ENCODE measurements at regions not wholly inside any gene's neighbourhood (a gene's known extent, or its start where the extent isn't known, plus 50 kb on each side); places are given as distances from the start of the nearest gene placed in this dataset.
A peak's percentile ranks its signal among the peaks of the same experiment; 100 is the strongest.

GRCh38 chr20:56094228-56094627 lies 88.9 kb upstream of the CBLN4 start:
- H3K27me3 ChIP-seq: no peaks in the 10 kb centered on the region
- H3K4me3 ChIP-seq: no peak overlapping the region
- TF ChIP-seq POLR2A (IDR thresholded peaks at IDR 0.05) (no peak), CTCF (IDR thresholded peaks at IDR 0.05) (no peak), EP300 (IDR thresholded peaks at IDR 0.05) (no peak)
- DNase-seq (no peak), ATAC-seq (ENCODE audit: low FRiP score in 2 of 2) (no peak)
- H3K4me1 ChIP-seq: no peaks in the 10 kb centered on the region
- H3K27ac ChIP-seq: no peak overlapping the region
- H3K9me3 ChIP-seq: peaks cover 0 to 16% (median 11%) of the 10 kb centered on the region in 4 donors
- no peaks in the 10 kb centered on the region for H3K36me3 ChIP-seq
- 75 to 79% methylated on average over 5 of the region's 5 CpGs for WGBS, 2 donors

DNA sequence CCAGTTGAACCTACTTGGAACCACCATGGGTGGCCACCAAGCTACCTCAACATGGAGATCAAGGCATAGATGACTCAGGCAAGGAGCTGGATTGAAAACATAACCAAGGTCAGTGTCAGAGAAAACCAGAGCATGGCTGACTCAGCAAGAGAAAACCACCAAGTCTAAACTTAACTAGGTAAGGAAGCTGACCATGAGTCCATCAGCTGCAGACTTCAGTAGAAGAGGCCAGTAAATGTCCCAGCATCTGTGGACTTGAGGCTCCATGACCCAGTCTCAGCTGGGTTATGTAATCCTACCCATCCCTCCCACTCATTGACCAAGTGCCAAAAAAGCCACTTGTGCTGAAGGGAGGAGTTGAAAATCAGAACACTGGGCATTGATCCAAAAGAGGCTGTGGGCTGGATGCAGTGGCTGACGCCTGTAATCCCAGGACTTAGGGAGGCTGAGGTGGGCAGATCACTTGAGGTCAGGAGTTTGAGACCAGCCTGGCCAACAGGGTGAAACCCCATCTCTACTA lies 93.7 kb upstream of the CBLN4 start:
- no peak for TF ChIP-seq CTCF (IDR thresholded peaks at IDR 0.05)
- TF ChIP-seq POLR2AphosphoS5 (IDR thresholded peaks at IDR 0.05): no peak
- TF ChIP-seq POLR2A (IDR thresholded peaks at IDR 0.05): no peak
- no peak for TF ChIP-seq EP300 (IDR thresholded peaks at IDR 0.05)
- Histone ChIP-seq H3K36me3 (no peaks in the 10 kb centered on the region), H3K4me3 (no peak overlapping the region), H3K27me3 (no peaks in the 10 kb centered on the region), H3K9me3 (peaks cover 0 to 12% (median 4%) of the 10 kb centered on the region in 4 donors), H3K27ac (no peak overlapping the region), H3K4me1 (no peaks in the 10 kb centered on the region)
- WGBS, 2 donors: 33 to 60% methylated on average over 1 of the region's 1 CpG
- ATAC-seq (ENCODE audit: low FRiP score in 2 of 2) (no peak), DNase-seq (no peak)

DNA sequence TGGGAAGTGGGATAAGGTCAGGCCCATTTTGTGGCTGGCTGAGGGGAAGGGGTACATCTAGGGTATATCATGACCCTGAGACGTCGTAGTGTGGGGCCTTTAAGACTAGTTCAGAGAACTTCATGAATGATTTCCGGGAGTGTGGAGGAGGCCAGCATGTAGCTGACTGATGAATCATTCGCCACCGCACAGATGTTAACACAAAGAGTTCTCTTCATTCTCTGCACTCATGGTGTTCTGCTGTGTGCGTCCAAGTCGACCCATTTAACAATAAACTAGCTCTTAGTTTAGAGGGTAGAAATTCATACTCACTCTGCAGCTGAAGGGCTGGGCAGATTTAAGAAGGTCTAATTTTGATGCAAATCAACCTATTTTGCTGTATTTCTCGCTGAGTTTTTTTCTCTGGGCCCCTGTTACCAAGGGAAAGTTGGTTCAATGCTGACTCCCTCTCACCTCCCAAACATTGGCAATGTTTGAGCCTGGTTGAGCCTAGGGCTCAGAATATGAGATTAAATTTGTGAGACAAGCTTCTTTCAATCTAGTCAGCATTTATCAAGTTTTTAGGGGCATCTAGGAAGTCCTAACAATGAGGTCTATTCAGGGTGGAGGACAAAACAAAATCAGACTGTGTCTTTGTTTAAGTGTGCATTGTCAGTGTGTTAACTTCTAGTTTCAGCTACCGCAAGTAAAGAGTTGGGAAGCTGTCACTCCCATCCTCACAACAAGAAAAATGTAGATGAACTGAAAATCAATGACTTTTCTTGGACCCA lies 106.8 kb upstream of the CBLN4 start:
- H3K9me3 ChIP-seq: no peaks in the 10 kb centered on the region
- WGBS, 2 donors: 81 to 85% methylated on average over 9 of the region's 9 CpGs
- no peak overlapping the region for H3K27ac ChIP-seq
- peak in 1 of 2 donors; percentile 16 for ATAC-seq (ENCODE audit: low FRiP score in 2 of 2)
- no peaks in the 10 kb centered on the region for H3K36me3 ChIP-seq
- no peak overlapping the region for H3K4me3 ChIP-seq
- H3K27me3 ChIP-seq: no peaks in the 10 kb centered on the region
- no peak for TF ChIP-seq POLR2AphosphoS5 (IDR thresholded peaks at IDR 0.05)
- TF ChIP-seq POLR2A (IDR thresholded peaks at IDR 0.05): no peak
- TF ChIP-seq CTCF (IDR thresholded peaks at IDR 0.05): no peak
- TF ChIP-seq EP300 (IDR thresholded peaks at IDR 0.05): no peak
- DNase-seq: no peak
- no peaks in the 10 kb centered on the region for H3K4me1 ChIP-seq

DNA sequence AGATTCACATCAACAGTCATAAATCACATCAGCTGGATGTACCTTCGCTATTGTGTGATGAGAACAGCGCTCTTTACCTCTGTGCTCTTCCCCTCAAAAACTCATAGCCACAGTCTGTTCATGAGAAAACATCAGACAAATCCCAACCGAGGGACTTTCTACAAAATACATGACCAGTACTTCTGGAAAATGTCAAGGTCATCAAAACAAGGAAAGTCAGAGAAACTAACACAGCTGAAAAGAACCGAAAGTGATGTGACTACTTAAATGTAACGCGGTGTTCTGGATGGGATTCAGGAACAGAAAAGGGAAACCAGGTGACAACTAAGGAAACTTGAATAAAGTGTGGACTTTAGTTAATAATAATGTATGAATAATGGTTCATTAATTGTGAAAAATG lies 112.0 kb upstream of the CBLN4 start:
- no peak for ATAC-seq (ENCODE audit: low FRiP score in 2 of 2)
- no peaks in the 10 kb centered on the region for H3K36me3 ChIP-seq
- no peak overlapping the region for H3K4me3 ChIP-seq
- DNase-seq: no peak
- no peaks in the 10 kb centered on the region for H3K4me1 ChIP-seq
- WGBS, 2 donors: 86 to 88% methylated on average over 6 of the region's 6 CpGs
- H3K27me3 ChIP-seq: no peaks in the 10 kb centered on the region
- TF ChIP-seq EP300 (IDR thresholded peaks at IDR 0.05) (no peak), POLR2A (IDR thresholded peaks at IDR 0.05) (no peak), CTCF (IDR thresholded peaks at IDR 0.05) (no peak), POLR2AphosphoS5 (IDR thresholded peaks at IDR 0.05) (no peak)
- no peaks in the 10 kb centered on the region for H3K9me3 ChIP-seq
- H3K27ac ChIP-seq: no peak overlapping the region

DNA sequence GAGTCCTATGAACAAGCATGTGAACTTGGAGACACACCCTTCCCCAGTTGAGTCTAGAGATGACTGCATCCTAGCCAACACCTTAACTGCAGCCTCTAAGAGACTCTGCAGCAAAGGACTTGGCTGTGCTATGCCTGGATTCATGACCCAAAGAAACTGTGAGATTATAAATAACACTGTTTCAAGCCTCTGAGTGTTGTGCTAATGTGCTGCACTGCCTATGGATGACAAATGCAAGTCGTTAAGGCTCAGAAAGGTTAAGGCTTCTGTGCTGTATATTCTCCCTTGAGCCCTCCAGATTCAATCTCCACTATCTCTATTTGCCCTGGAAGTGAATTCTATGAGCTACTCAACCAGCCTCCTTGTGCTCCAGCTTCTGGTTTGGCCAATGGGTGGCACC lies 116.5 kb upstream of the CBLN4 start:
- H3K9me3 ChIP-seq: no peaks in the 10 kb centered on the region
- H3K36me3 ChIP-seq: no peaks in the 10 kb centered on the region
- ATAC-seq (ENCODE audit: low FRiP score in 2 of 2) (peak in 1 of 2 donors; percentile 60), DNase-seq (no peak)
- WGBS, 2 donors: 60 to 67% methylated on average over 1 of the region's 1 CpG
- no peak overlapping the region for H3K4me3 ChIP-seq
- no peak overlapping the region for H3K27ac ChIP-seq
- no peaks in the 10 kb centered on the region for H3K27me3 ChIP-seq
- TF ChIP-seq POLR2AphosphoS5 (IDR thresholded peaks at IDR 0.05) (no peak), CTCF (IDR thresholded peaks at IDR 0.05) (no peak)
- no peaks in the 10 kb centered on the region for H3K4me1 ChIP-seq
